Caco-2 (cell line): ENCODE measurements at regions not wholly inside any gene's neighbourhood (a gene's known extent, or its start where the extent isn't known, plus 50 kb on each side); places are given as distances from the start of the nearest gene placed in this dataset.

Experiments used
- BruUV-seq: library from RNA; stranded (reverse); fragments of 400-500 nt; replicated peaks from 2 replicates; lab custom pipeline; 2021; lab: Mats Ljungman, UMichigan
- CTCF ChIA-PET: fragments of 300-600 bp; sonication (Branson Sonifier 250); formaldehyde crosslinking; loops from one replicate; lab custom pipeline; 2022; ENCODE audit warnings: antibody characterized with exemption; lab: Charles Lee
- POLR2A ChIA-PET: fragments of 300-600 bp; sonication (Branson Sonifier 250); formaldehyde crosslinking; loops from one replicate; lab custom pipeline; 2022; ENCODE audit warnings: antibody characterized with exemption; lab: Charles Lee
- DNase-seq, 2 experiments: peaks; one replicate each; pipeline versions ENCODE4 v3.0.0 to v3.0.0-alpha.2; 2020 to 2022
- H3K27me3 ChIP-seq: replicated peaks from 2 replicates; pipeline ENCODE4 v1.6.0; 2011; ENCODE audit warnings: low read length; ENCODE audit not compliant: control insufficient read depth, insufficient read depth
- H3K36me3 ChIP-seq: 2 replicates; pipeline ENCODE4 v1.5.1; 2011; ENCODE audit warnings: low read length; ENCODE audit not compliant: control insufficient read depth, insufficient read depth
- H3K4me1 ChIP-seq: fragments of 250-450 bp; sonication (Bioruptor Pico); 2 replicates; pipeline ENCODE4 v1.5.1; 2020; ENCODE audit warnings: mild to moderate bottlenecking
- H3K4me3 ChIP-seq: 2 replicates; pipeline ENCODE4 v1.5.1; 2011; ENCODE audit warnings: low read depth, mild to moderate bottlenecking, control low read depth, low read length
- H3K9me3 ChIP-seq: fragments of 250-450 bp; sonication (Bioruptor Pico); 2 replicates; pipeline ENCODE4 v1.5.1; 2020; ENCODE audit warnings: mild to moderate bottlenecking, moderate library complexity
- H3K27ac Mint-ChIP-seq: one replicate; pipeline ENCODE4 v1.8.0; 2022; ENCODE audit warnings: mixed read lengths; ENCODE audit not compliant: unreplicated experiment
- H3K27me3 Mint-ChIP-seq: one replicate; pipeline ENCODE4 v1.8.0; 2022; ENCODE audit warnings: mixed read lengths; ENCODE audit not compliant: insufficient read depth, unreplicated experiment
- H3K36me3 Mint-ChIP-seq: one replicate; pipeline ENCODE4 v1.8.0; 2022; ENCODE audit warnings: mild to moderate bottlenecking, mixed read lengths; ENCODE audit not compliant: insufficient read depth, unreplicated experiment
- H3K4me1 Mint-ChIP-seq: one replicate; pipeline ENCODE4 v1.8.0; 2022; ENCODE audit warnings: low read depth, mixed read lengths; ENCODE audit not compliant: unreplicated experiment
- H3K4me3 Mint-ChIP-seq: one replicate; pipeline ENCODE4 v1.8.0; 2022; ENCODE audit warnings: mild to moderate bottlenecking, moderate library complexity, mixed read lengths; ENCODE audit not compliant: unreplicated experiment
- H3K9me3 Mint-ChIP-seq: one replicate; pipeline ENCODE4 v1.8.0; 2022; ENCODE audit warnings: mixed read lengths; ENCODE audit not compliant: unreplicated experiment
- intact Hi-C: fragments of 100-400 bp; cut with micrococcal nuclease; formaldehyde crosslinking; loops from one replicate; pipeline ENCODE4 v1.10.0; 2022; ENCODE audit not compliant: unreplicated experiment
- TF ChIP-seq, protein P1 (sequence below), 2 experiments: fragments of 200-600 bp in 1 of 2; IDR thresholded peaks; 1 replicate in 1 of 2; 2 replicates in 1 of 2; pipeline versions ENCODE4 v1.5.1 to v1.8.0; 2011 to 2022; ENCODE audit warnings: antibody characterized with exemption in 1 of 2, control low read depth in 1 of 2, inconsistent platforms in 1 of 2, low read depth in 1 of 2, low read length in 1 of 2, mild to moderate bottlenecking in 1 of 2, moderate library complexity in 1 of 2; ENCODE audit not compliant: insufficient read depth in 1 of 2, severe bottlenecking in 1 of 2, unreplicated experiment in 1 of 2

DNA sequence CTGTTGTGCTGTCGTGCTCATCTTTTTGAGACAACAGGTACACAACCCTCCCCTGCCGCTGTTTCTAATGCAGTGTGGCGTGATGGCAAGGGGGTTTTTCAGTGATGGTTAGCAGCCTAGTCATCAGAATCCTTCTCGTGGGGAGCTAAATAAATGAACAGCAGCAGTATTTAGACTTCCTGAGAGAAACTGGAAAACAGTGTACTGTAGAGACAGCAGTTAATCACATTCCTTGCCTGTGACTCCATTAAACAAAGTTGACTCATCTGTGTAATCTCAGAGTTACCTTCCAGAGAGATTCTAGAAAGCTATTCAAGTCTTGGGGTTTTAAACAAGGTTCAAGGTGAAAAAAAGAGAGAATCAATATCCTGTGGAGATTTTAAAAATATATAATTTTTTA is 1753.2 kb upstream of the PCDH7 start:
- Histone ChIP-seq H3K9me3 (no peaks in the 10 kb centered on the region), H3K4me1 (no peaks in the 10 kb centered on the region), H3K4me3 (no peak overlapping the region), H3K36me3 (no peaks in the 10 kb centered on the region), H3K27me3 (no peaks in the 10 kb centered on the region)
- Mint-ChIP-seq H3K9me3 (no peaks in the 10 kb centered on the region), H3K27ac (no peak overlapping the region), H3K4me3 (no peak overlapping the region), H3K27me3 (no peaks in the 10 kb centered on the region), H3K36me3 (no peaks in the 10 kb centered on the region), H3K4me1 (no peaks in the 10 kb centered on the region)
- intact Hi-C loops, result no loop called here
- no TSS peak for BruUV-seq
- TF ChIP-seq, protein P1, sequence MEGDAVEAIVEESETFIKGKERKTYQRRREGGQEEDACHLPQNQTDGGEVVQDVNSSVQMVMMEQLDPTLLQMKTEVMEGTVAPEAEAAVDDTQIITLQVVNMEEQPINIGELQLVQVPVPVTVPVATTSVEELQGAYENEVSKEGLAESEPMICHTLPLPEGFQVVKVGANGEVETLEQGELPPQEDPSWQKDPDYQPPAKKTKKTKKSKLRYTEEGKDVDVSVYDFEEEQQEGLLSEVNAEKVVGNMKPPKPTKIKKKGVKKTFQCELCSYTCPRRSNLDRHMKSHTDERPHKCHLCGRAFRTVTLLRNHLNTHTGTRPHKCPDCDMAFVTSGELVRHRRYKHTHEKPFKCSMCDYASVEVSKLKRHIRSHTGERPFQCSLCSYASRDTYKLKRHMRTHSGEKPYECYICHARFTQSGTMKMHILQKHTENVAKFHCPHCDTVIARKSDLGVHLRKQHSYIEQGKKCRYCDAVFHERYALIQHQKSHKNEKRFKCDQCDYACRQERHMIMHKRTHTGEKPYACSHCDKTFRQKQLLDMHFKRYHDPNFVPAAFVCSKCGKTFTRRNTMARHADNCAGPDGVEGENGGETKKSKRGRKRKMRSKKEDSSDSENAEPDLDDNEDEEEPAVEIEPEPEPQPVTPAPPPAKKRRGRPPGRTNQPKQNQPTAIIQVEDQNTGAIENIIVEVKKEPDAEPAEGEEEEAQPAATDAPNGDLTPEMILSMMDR (IDR thresholded peaks at IDR 0.05; ENCODE audit: insufficient read depth in 1 of 2, low read depth in 1 of 2, low read length in 1 of 2, severe bottlenecking in 1 of 2, unreplicated experiment in 1 of 2), result no peak
- ChIA-PET POLR2A (no interaction called here), CTCF (no interaction called here)
- no peak for DNase-seq

DNA sequence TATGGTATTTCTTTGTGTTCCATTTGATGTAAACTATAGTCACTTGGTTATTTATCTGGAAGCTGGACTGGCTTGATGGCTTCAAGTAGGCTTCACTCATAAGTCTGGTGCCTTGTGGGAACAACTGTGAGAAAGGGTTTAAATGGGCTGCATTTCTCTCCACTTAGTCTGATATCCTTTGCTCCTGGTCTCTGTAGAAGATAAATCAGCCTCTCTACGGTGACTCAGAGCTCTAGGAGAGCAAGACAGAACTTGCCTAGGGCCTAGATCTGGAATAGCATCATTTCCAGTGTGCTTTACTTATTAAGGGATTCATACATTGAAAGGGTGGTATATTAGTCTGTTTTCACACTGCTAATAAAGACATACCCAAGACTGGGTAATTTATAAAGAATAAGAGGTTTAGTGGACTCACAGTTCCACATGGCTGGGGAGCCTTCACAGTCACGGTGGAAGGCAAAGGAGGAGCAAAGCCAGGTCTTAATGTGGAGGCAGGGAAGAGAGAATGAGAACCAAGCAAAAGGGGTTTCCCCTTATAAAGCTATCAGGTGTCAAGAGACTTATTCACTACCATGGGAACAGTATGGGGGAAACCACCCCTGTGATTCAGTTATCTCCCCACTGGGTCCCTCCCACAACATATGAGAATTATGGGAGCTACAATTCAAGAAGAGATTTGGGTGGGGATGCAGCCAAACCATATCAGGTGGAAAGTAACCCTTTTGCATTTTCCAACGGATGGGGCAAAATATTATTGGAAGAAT is 1746.4 kb upstream of the PCDH7 start:
- no peak for DNase-seq
- H3K4me1 Mint-ChIP-seq, result no peaks in the 10 kb centered on the region
- ChIA-PET CTCF (no interaction called here), POLR2A (no interaction called here)
- H3K36me3 ChIP-seq, result no peaks in the 10 kb centered on the region
- BruUV-seq, result no TSS peak
- intact Hi-C loops, result no loop called here
- H3K36me3 Mint-ChIP-seq, result no peaks in the 10 kb centered on the region
- no peak overlapping the region for H3K4me3 ChIP-seq
- H3K27ac Mint-ChIP-seq, result no peak overlapping the region
- H3K9me3 ChIP-seq, result no peaks in the 10 kb centered on the region
- TF ChIP-seq, protein P1 (IDR thresholded peaks at IDR 0.05; ENCODE audit: insufficient read depth in 1 of 2, low read depth in 1 of 2, low read length in 1 of 2, severe bottlenecking in 1 of 2, unreplicated experiment in 1 of 2), result no peak
- H3K27me3 Mint-ChIP-seq, result no peaks in the 10 kb centered on the region
- no peaks in the 10 kb centered on the region for H3K27me3 ChIP-seq
- no peak overlapping the region for H3K4me3 Mint-ChIP-seq
- no peaks in the 10 kb centered on the region for H3K9me3 Mint-ChIP-seq
- H3K4me1 ChIP-seq, result no peaks in the 10 kb centered on the region

DNA sequence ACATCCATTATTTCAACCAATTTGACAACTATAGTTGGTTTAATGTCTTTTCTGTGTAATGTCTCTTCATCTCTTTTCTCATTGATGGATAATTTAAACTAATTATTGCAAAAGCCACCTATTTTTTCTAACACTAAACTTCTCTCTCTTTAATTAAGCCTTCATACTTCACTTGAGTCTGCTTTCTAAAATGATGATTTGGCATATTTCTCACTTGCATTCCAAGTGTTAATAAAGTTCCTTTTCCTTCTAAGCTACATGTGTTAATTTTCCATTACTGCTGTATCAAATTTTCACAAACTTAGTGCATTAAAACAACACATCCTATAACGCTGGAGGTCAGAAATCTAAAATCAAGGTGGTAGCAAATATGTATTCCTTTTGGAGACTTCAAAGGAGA is 1743.8 kb upstream of the PCDH7 start:
- Mint-ChIP-seq H3K27me3 (no peaks in the 10 kb centered on the region), H3K4me3 (no peak overlapping the region), H3K4me1 (no peaks in the 10 kb centered on the region), H3K9me3 (no peaks in the 10 kb centered on the region), H3K36me3 (no peaks in the 10 kb centered on the region), H3K27ac (no peak overlapping the region)
- DNase-seq, result no peak
- no peaks in the 10 kb centered on the region for H3K9me3 ChIP-seq
- H3K36me3 ChIP-seq, result no peaks in the 10 kb centered on the region
- H3K4me3 ChIP-seq, result no peak overlapping the region
- TF ChIP-seq, protein P1 (IDR thresholded peaks at IDR 0.05; ENCODE audit: insufficient read depth in 1 of 2, low read depth in 1 of 2, low read length in 1 of 2, severe bottlenecking in 1 of 2, unreplicated experiment in 1 of 2), result no peak
- H3K4me1 ChIP-seq, result no peaks in the 10 kb centered on the region
- no peaks in the 10 kb centered on the region for H3K27me3 ChIP-seq
- no TSS peak for BruUV-seq
- POLR2A ChIA-PET, result no interaction called here
- CTCF ChIA-PET, result no interaction called here
- intact Hi-C loops, result no loop called here
